GM18520 (cell line): ENCODE measurements at regions not wholly inside any gene's neighbourhood (a gene's known extent, or its start where the extent isn't known, plus 50 kb on each side); places are given as distances from the start of the nearest gene placed in this dataset.
"Not testable (repeated sequence)": the region's sequence is repeated elsewhere in the genome, so short reads cannot be mapped to it uniquely, and the experiment has no call there.

Source experiments
- ATAC-seq: cut with Tn5 transposase; IDR thresholded peaks from one replicate; pipeline ENCODE4 v1.9.1; 2021; ENCODE audit not compliant: unreplicated experiment

GRCh38 chr4:58075724-58076123, 965.5 kb upstream of the IGFBP7 start:
- no peak for ATAC-seq

- no peak for ATAC-seq
Observed at GRCh38 chr4:58074382-58074781, 964.2 kb upstream of the IGFBP7 start.

GRCh38 chr4:58070726-58071125, 960.5 kb upstream of the IGFBP7 start:
- no peak for ATAC-seq

GRCh38 chr4:58064653-58065052, 954.5 kb upstream of the IGFBP7 start:
- no peak for ATAC-seq

GRCh38 chr4:58063404-58064160, 953.4 kb upstream of the IGFBP7 start:
- ATAC-seq: no peak

GRCh38 chr4:58061967-58062366, 951.8 kb upstream of the IGFBP7 start:
- ATAC-seq: no peak

GRCh38 chr4:58050439-58050838, 940.3 kb upstream of the IGFBP7 start:
- ATAC-seq: no peak

GRCh38 chr4:58048491-58048890, 938.3 kb upstream of the IGFBP7 start:
- ATAC-seq: no peak

GRCh38 chr4:58042176-58042575, 932.0 kb upstream of the IGFBP7 start:
- no peak for ATAC-seq

- ATAC-seq: no peak
Observed at GRCh38 chr4:57993944-57994343, 883.8 kb upstream of the IGFBP7 start.

GRCh38 chr4:57989430-57989829, 879.2 kb upstream of the IGFBP7 start:
- ATAC-seq: no peak

GRCh38 chr4:57985161-57985560, 875.0 kb upstream of the IGFBP7 start:
- no peak for ATAC-seq

GRCh38 chr4:57981123-57981522, 870.9 kb upstream of the IGFBP7 start:
- ATAC-seq: no peak

- ATAC-seq: no peak
Observed at GRCh38 chr4:57974821-57975220, 864.6 kb upstream of the IGFBP7 start.

- ATAC-seq: no peak
Observed at GRCh38 chr4:57973819-57974218, 863.6 kb upstream of the IGFBP7 start.

GRCh38 chr4:57971261-57971660, 861.1 kb upstream of the IGFBP7 start:
- ATAC-seq: no peak

- no peak for ATAC-seq
Observed at GRCh38 chr4:57966987-57967760, 857.0 kb upstream of the IGFBP7 start.

- not testable (repeated sequence) for ATAC-seq
Observed at GRCh38 chr4:57965431-57965830, 855.2 kb upstream of the IGFBP7 start.

GRCh38 chr4:57945298-57945697, 835.1 kb upstream of the IGFBP7 start:
- ATAC-seq: no peak

GRCh38 chr4:57943682-57944081, 833.5 kb upstream of the IGFBP7 start:
- no peak for ATAC-seq

- not testable (repeated sequence) for ATAC-seq
Observed at GRCh38 chr4:57937326-57937725, 827.1 kb upstream of the IGFBP7 start.

- ATAC-seq: no peak
Observed at GRCh38 chr4:57926311-57926710, 816.1 kb upstream of the IGFBP7 start.
